HepG2 (cell line): ENCODE measurements at regions not wholly inside any gene's neighbourhood (a gene's known extent, or its start where the extent isn't known, plus 50 kb on each side); places are given as distances from the start of the nearest gene placed in this dataset.

ENCODE experiments used
- ATAC-seq: fragments of 200-7000 bp; cut with Tn5 transposase; 3 replicates; pipeline ENCODE4 v1.9.1; 2020; ENCODE audit warnings: mild to moderate bottlenecking, moderate library complexity
- BruUV-seq: library from RNA; stranded (reverse); fragments of 400-500 nt; replicated peaks from 2 replicates; lab custom pipeline; 2021; lab: Mats Ljungman, UMichigan
- CTCF ChIA-PET: fragments of 300-600 bp; formaldehyde crosslinking; extraction: SDS; loops from one replicate; lab custom pipeline; 2021; ENCODE audit warnings: low total read pairs, inconsistent platforms, low intra/inter-chr PET ratio; lab: Yijun Ruan, JAX
- POLR2A ChIA-PET: fragments of 350-600 bp; sonication (Branson Sonifier 250); formaldehyde crosslinking; loops from one replicate; lab custom pipeline; 2020; ENCODE audit warnings: antibody characterized with exemption, inconsistent platforms; lab: Yijun Ruan, JAX
- DNase-seq: peaks from one replicate; pipeline ENCODE4 v3.0.0-alpha.2; 2015; ENCODE audit warnings: low spot score
- FAIRE-seq: peaks from 3 replicates; lab custom pipeline; 2011; peaks lifted over from hg19 to GRCh38; lab: Jason Lieb, UNC
- H2AFZ ChIP-seq: one replicate; pipeline ENCODE4 v1.6.1; 2011; ENCODE audit warnings: low read length, inconsistent platforms
- H3K27ac ChIP-seq: fragments of 300-600 bp; 3 replicates; pipeline ENCODE4 v1.8.0; 2011; ENCODE audit warnings: mixed run types, mild to moderate bottlenecking, mixed read lengths, low read length, inconsistent platforms; ENCODE audit not compliant: insufficient read depth; ENCODE audit errors: extremely low read length
- H3K27me3 ChIP-seq, 2 experiments: fragments of 200-600 bp in 1 of 2; 2 replicates in 1 of 2; 3 replicates in 1 of 2; pipeline versions ENCODE4 v1.6.0 to v1.8.0; 2011; ENCODE audit warnings: low read length in 2 of 2, mild to moderate bottlenecking in 2 of 2, moderate library complexity in 2 of 2, inconsistent platforms in 1 of 2; ENCODE audit not compliant: insufficient read depth in 2 of 2, control insufficient read depth in 1 of 2
- H3K36me3 ChIP-seq, 2 experiments: fragments of 200-600 bp in 1 of 2; replicated peaks in 1 of 2; 2 replicates in 1 of 2; 3 replicates in 1 of 2; pipeline versions ENCODE4 v1.5.1 to v1.8.0; 2011; ENCODE audit warnings: low read length in 2 of 2, inconsistent platforms in 1 of 2; ENCODE audit not compliant: insufficient read depth in 2 of 2, control insufficient read depth in 1 of 2
- H3K4me1 ChIP-seq: 2 replicates; pipeline ENCODE4 v1.5.1; 2012; ENCODE audit warnings: low read length, inconsistent platforms; ENCODE audit not compliant: insufficient read depth
- H3K4me2 ChIP-seq: 2 replicates; pipeline ENCODE4 v1.6.0; 2011; ENCODE audit warnings: low read depth, low read length, inconsistent platforms
- H3K4me3 ChIP-seq, 3 experiments: fragments of 200-600 bp in 1 of 3; sonication (generic), shearing (Covaris generic) in 1 of 3; replicated peaks in 1 of 3; 2 replicates each; pipeline ENCODE4 v1.5.1; 2011 to 2016; ENCODE audit warnings: low read length in 3 of 3, inconsistent platforms in 2 of 3, low read depth in 2 of 3, mild to moderate bottlenecking in 2 of 3, control low read depth in 1 of 3, mixed read lengths in 1 of 3; ENCODE audit not compliant: insufficient read depth in 1 of 3
- H3K79me2 ChIP-seq: one replicate; pipeline ENCODE4 v1.6.1; 2011; ENCODE audit warnings: low read length, inconsistent platforms; ENCODE audit not compliant: insufficient read depth
- H3K9ac ChIP-seq: 2 replicates; pipeline ENCODE4 v1.6.0; 2011; ENCODE audit warnings: mild to moderate bottlenecking, low read depth, low read length, inconsistent platforms; ENCODE audit not compliant: insufficient read depth
- H3K9me3 ChIP-seq: 2 replicates; pipeline ENCODE4 v1.5.1; 2012; ENCODE audit warnings: mild to moderate bottlenecking, low read length
- H4K20me1 ChIP-seq: 2 replicates; pipeline ENCODE4 v1.6.0; 2011; ENCODE audit warnings: inconsistent platforms, mild to moderate bottlenecking, low read length, moderate library complexity; ENCODE audit not compliant: insufficient read depth
- CREBL2 ChIP-seq: sonication (generic); formaldehyde crosslinking; IDR thresholded peaks from 2 replicates; pipeline ENCODE4 v1.8.1; 2023; ENCODE audit warnings: missing genetic modification reagents, mild to moderate bottlenecking, borderline replicate concordance
- FOXK2 ChIP-seq: fragments of 450-650 bp; IDR thresholded peaks from 2 replicates; pipeline ENCODE4 v1.6.1; 2016
- HCFC1 ChIP-seq: fragments of 150-350 bp; IDR thresholded peaks from 2 replicates; pipeline ENCODE4 v1.6.1; 2014; ENCODE audit warnings: low read depth, low read length
- RFXAP ChIP-seq: sonication (generic); formaldehyde crosslinking; IDR thresholded peaks from 2 replicates; pipeline ENCODE4 v1.4.0; 2020; ENCODE audit warnings: missing genetic modification reagents, borderline replicate concordance
- SALL2 ChIP-seq: sonication (generic); formaldehyde crosslinking; IDR thresholded peaks from 2 replicates; pipeline ENCODE4 v1.8.1; 2023; ENCODE audit warnings: mild to moderate bottlenecking, missing genetic modification reagents, inconsistent platforms
- TRIM22 ChIP-seq: fragments of 450-650 bp; IDR thresholded peaks from 2 replicates; pipeline ENCODE4 v1.6.1; 2017
- XBP1 ChIP-seq: sonication (generic); formaldehyde crosslinking; IDR thresholded peaks from 2 replicates; pipeline ENCODE4 v1.5.0; 2020; ENCODE audit warnings: missing genetic modification reagents
- ZEB1 ChIP-seq: IDR thresholded peaks from 2 replicates; pipeline ENCODE4 v1.6.1; 2012; ENCODE audit warnings: mild to moderate bottlenecking, low read depth, inconsistent platforms; ENCODE audit not compliant: insufficient replicate concordance
- ZFP36L1 ChIP-seq: sonication (generic); formaldehyde crosslinking; IDR thresholded peaks from 2 replicates; pipeline ENCODE4 v1.8.0; 2022; ENCODE audit warnings: mild to moderate bottlenecking, missing genetic modification reagents, moderate library complexity
- ZFP41 ChIP-seq: sonication (generic); formaldehyde crosslinking; IDR thresholded peaks from 2 replicates; pipeline ENCODE4 v1.4.0; 2020; ENCODE audit warnings: mild to moderate bottlenecking, missing genetic modification reagents, borderline replicate concordance
- ZNF737 ChIP-seq: sonication (generic); formaldehyde crosslinking; IDR thresholded peaks from 2 replicates; pipeline ENCODE4 v1.5.0; 2020; ENCODE audit warnings: missing genetic modification reagents, mild to moderate bottlenecking, borderline replicate concordance
- ZSCAN9 ChIP-seq: IDR thresholded peaks from 2 replicates; pipeline ENCODE4 v1.6.1; 2016; ENCODE audit warnings: borderline replicate concordance
- WGBS: methylation state at CpG from one replicate; pipeline ENCODE4 v1.1.6; 2017; ENCODE audit warnings: low lambda C conversion rate; 5-methylcytosine and 5-hydroxymethylcytosine counted together
- in situ Hi-C: cut with HindIII; loops from 2 replicates; pipeline ENCODE4 v1.10.0; 2017; ENCODE audit warnings: low pct_unique_long_range_greater_than_20kb; ENCODE audit not compliant: extremely low pct_ligation_motif_present
- intact Hi-C: fragments of 100-400 bp; cut with micrococcal nuclease; formaldehyde crosslinking; loops from one replicate; pipeline ENCODE4 v1.10.0; 2022; ENCODE audit not compliant: unreplicated experiment

- ATAC-seq, result no peak
- in situ Hi-C loops, result no loop called here
- Histone ChIP-seq H3K4me2 (no peak overlapping the region), H3K27ac (no peak overlapping the region), H3K9ac (no peak overlapping the region), H4K20me1 (no peaks in the 10 kb centered on the region), H3K27me3 (no peaks in the 10 kb centered on the region), H3K4me3 (no peak overlapping the region), H3K79me2 (no peaks in the 10 kb centered on the region), H2AFZ (no peak overlapping the region), H3K9me3 (no peaks in the 10 kb centered on the region), H3K4me1 (no peaks in the 10 kb centered on the region), H3K36me3 (no peaks in the 10 kb centered on the region)
- no peak for DNase-seq
- TF ChIP-seq CREBL2 (CRISPR knock-in tag), result no peak
- no peak for TF ChIP-seq FOXK2
- TF ChIP-seq ZSCAN9 (CRISPR knock-in tag), result no peak
- TF ChIP-seq ZFP41 (CRISPR knock-in tag), result no peak
- TF ChIP-seq HCFC1, result no peak
- no peak for TF ChIP-seq SALL2 (CRISPR knock-in tag)
- TF ChIP-seq ZEB1, result no peak
- TF ChIP-seq RFXAP (CRISPR knock-in tag), result no peak
- TF ChIP-seq TRIM22, result no peak
- TF ChIP-seq XBP1, result no peak
- no peak for TF ChIP-seq ZFP36L1 (CRISPR knock-in tag)
- TF ChIP-seq ZNF737 (CRISPR knock-in tag), result no peak
- ChIA-PET POLR2A (no interaction called here), CTCF (no interaction called here)
- WGBS, result 17% methylated on average over 3 of the region's 3 CpGs
- no peak for FAIRE-seq
- intact Hi-C loops, result no loop called here
- BruUV-seq, result no TSS peak
Observed at GRCh38 chr3:94587291-94587690, 524.4 kb downstream of the NSUN3 start.
